ENCODE measurements at regions not wholly inside any gene's neighbourhood (a gene's known extent, or its start where the extent isn't known, plus 50 kb on each side); places are given as distances from the start of the nearest gene placed in this dataset.

- no peak for DNase-seq (ENCODE audit: insufficient read length, low spot score, missing footprints)
- no peak overlapping the region for H2AFZ ChIP-seq (ENCODE audit: low read length)
These were observed 367.9 kb upstream of the MBL2 start for GRCh38 chr10:53140506-53140905.

GRCh38 chr10:53135897-53136253 lies 363.3 kb upstream of the MBL2 start:
- H3K79me2 ChIP-seq (ENCODE audit: insufficient read depth, low read length): no peaks in the 10 kb centered on the region

More at GRCh38 chr10:53140506-53140905, 367.9 kb upstream of the MBL2 start:
- Histone ChIP-seq H3K79me2 (ENCODE audit: insufficient read depth, low read length) (no peaks in the 10 kb centered on the region), H3K9me3 (ENCODE audit: low read depth, low read length) (peaks cover 2% of the 10 kb centered on the region), H4K20me1 (ENCODE audit: insufficient read depth, low read length) (no peaks in the 10 kb centered on the region), H3K36me3 (ENCODE audit: insufficient read depth, low read length) (no peaks in the 10 kb centered on the region), H3K4me1 (ENCODE audit: insufficient read depth, low read length) (no peaks in the 10 kb centered on the region), H3K4me2 (ENCODE audit: insufficient read depth, low read length) (no peak overlapping the region), H3K4me3 (ENCODE audit: insufficient read depth, low read length) (no peak overlapping the region), H3K27ac (ENCODE audit: low read depth, low read length) (no peak overlapping the region), H3K27me3 (ENCODE audit: insufficient read depth, low read length) (no peaks in the 10 kb centered on the region)
- no peak for TF ChIP-seq CTCF (IDR thresholded peaks at IDR 0.05; ENCODE audit: extremely low read depth, low read depth, low read length)

GRCh38 chr10:53135213-53135896 lies 362.8 kb upstream of the MBL2 start:
- Histone ChIP-seq H3K36me3 (ENCODE audit: insufficient read depth, low read length) (no peaks in the 10 kb centered on the region), H4K20me1 (ENCODE audit: insufficient read depth, low read length) (no peaks in the 10 kb centered on the region), H3K9me3 (ENCODE audit: low read depth, low read length) (no peaks in the 10 kb centered on the region), H3K27ac (ENCODE audit: low read depth, low read length) (no peak overlapping the region), H3K4me1 (ENCODE audit: insufficient read depth, low read length) (no peaks in the 10 kb centered on the region), H3K79me2 (ENCODE audit: insufficient read depth, low read length) (no peaks in the 10 kb centered on the region), H2AFZ (ENCODE audit: low read length) (no peak overlapping the region), H3K27me3 (ENCODE audit: insufficient read depth, low read length) (no peaks in the 10 kb centered on the region), H3K4me2 (ENCODE audit: insufficient read depth, low read length) (no peak overlapping the region), H3K4me3 (ENCODE audit: insufficient read depth, low read length) (no peak overlapping the region)
- DNase-seq (ENCODE audit: insufficient read length, low spot score, missing footprints): no peak
- TF ChIP-seq CTCF (IDR thresholded peaks at IDR 0.05; ENCODE audit: extremely low read depth, low read depth, low read length): no peak

More at GRCh38 chr10:53135897-53136253, 363.3 kb upstream of the MBL2 start:
- Histone ChIP-seq H2AFZ (ENCODE audit: low read length) (no peak overlapping the region), H3K9me3 (ENCODE audit: low read depth, low read length) (no peaks in the 10 kb centered on the region), H3K27me3 (ENCODE audit: insufficient read depth, low read length) (no peaks in the 10 kb centered on the region), H3K4me1 (ENCODE audit: insufficient read depth, low read length) (no peaks in the 10 kb centered on the region), H3K27ac (ENCODE audit: low read depth, low read length) (no peak overlapping the region), H4K20me1 (ENCODE audit: insufficient read depth, low read length) (no peaks in the 10 kb centered on the region), H3K4me2 (ENCODE audit: insufficient read depth, low read length) (no peak overlapping the region), H3K36me3 (ENCODE audit: insufficient read depth, low read length) (no peaks in the 10 kb centered on the region), H3K4me3 (ENCODE audit: insufficient read depth, low read length) (no peak overlapping the region)
- DNase-seq (ENCODE audit: insufficient read length, low spot score, missing footprints): no peak
- TF ChIP-seq CTCF (IDR thresholded peaks at IDR 0.05; ENCODE audit: extremely low read depth, low read depth, low read length): no peak

GRCh38 chr10:53134050-53134449 lies 361.5 kb upstream of the MBL2 start:
- H3K27ac ChIP-seq (ENCODE audit: low read depth, low read length): no peak overlapping the region
- no peak overlapping the region for H3K4me2 ChIP-seq (ENCODE audit: insufficient read depth, low read length)
- no peak for TF ChIP-seq CTCF (IDR thresholded peaks at IDR 0.05; ENCODE audit: extremely low read depth, low read depth, low read length)
- no peaks in the 10 kb centered on the region for H4K20me1 ChIP-seq (ENCODE audit: insufficient read depth, low read length)
- H3K4me1 ChIP-seq (ENCODE audit: insufficient read depth, low read length): no peaks in the 10 kb centered on the region
- H3K36me3 ChIP-seq (ENCODE audit: insufficient read depth, low read length): no peaks in the 10 kb centered on the region
- no peaks in the 10 kb centered on the region for H3K9me3 ChIP-seq (ENCODE audit: low read depth, low read length)
- no peak overlapping the region for H3K4me3 ChIP-seq (ENCODE audit: insufficient read depth, low read length)
- H3K79me2 ChIP-seq (ENCODE audit: insufficient read depth, low read length): no peaks in the 10 kb centered on the region
- DNase-seq (ENCODE audit: insufficient read length, low spot score, missing footprints): no peak
- H3K27me3 ChIP-seq (ENCODE audit: insufficient read depth, low read length): no peaks in the 10 kb centered on the region
- H2AFZ ChIP-seq (ENCODE audit: low read length): no peak overlapping the region

Measured in osteoblast (primary cell).